ENCODE measurements at regions not wholly inside any gene's neighbourhood (a gene's known extent, or its start where the extent isn't known, plus 50 kb on each side); places are given as distances from the start of the nearest gene placed in this dataset.

DNA sequence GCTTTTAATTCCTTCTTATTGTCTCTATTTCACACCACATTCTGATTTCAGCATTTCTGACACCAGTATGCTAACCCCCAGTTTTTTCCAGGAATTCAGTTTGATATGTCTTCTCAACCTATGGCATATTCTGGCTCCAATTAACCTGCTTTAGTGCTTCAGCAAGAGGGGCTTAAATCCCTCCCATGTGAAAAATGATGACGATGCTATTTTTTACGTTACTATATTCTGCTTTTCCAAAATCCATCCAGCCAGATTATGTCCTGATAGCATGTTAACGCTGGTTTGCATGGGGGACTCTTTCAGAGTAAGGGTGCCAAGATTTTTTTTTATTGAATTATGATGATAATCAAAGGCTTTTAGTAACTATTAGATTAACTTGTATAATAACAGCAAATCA lies 163.3 kb upstream of the ADAMTS5 start:
- no peaks in the 10 kb centered on the region for H3K36me3 ChIP-seq (ENCODE audit: control insufficient read depth in 3 of 3, insufficient read depth in 3 of 3, low read length in 3 of 3)
- H3K9me3 ChIP-seq (ENCODE audit: control insufficient read depth in 3 of 3, low read length in 3 of 3): no peaks in the 10 kb centered on the region
- no peak overlapping the region for H3K9ac ChIP-seq (ENCODE audit: low read depth in 1 of 3, low read length in 3 of 3)
- H3K27ac ChIP-seq (ENCODE audit: low read depth, low read length): no peak overlapping the region
- no peaks in the 10 kb centered on the region for H3K4me1 ChIP-seq (ENCODE audit: control insufficient read depth in 3 of 3, insufficient read depth in 3 of 3, low read length in 3 of 3)
- no peaks in the 10 kb centered on the region for H3K27me3 ChIP-seq (ENCODE audit: control insufficient read depth in 3 of 3, insufficient read depth in 3 of 3, low read length in 3 of 3)
- H3K4me3 ChIP-seq (ENCODE audit: low read length in 3 of 3): no peak overlapping the region

DNA sequence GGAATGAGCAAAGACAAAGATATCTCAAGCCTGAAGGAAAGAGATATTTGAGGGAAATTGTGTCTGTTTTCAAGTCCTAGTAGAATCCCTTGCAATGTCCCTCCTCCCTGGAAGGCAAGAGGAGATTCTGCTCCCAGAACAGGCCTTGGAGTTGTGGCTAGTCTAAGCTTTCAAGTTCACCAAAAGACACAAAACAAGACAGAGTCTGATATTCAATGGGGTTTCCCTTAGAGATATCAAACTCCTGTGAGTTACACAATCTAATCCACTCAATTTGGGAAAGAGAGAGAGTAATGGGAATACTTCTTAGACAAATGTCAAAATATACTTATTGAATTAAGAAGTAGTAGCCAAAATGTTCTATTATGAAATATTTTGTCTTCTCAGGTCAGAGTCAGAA lies 162.8 kb upstream of the ADAMTS5 start:
- H3K4me3 ChIP-seq (ENCODE audit: low read length in 3 of 3): no peak overlapping the region
- no peaks in the 10 kb centered on the region for H3K4me1 ChIP-seq (ENCODE audit: control insufficient read depth in 3 of 3, insufficient read depth in 3 of 3, low read length in 3 of 3)
- H3K9me3 ChIP-seq (ENCODE audit: control insufficient read depth in 3 of 3, low read length in 3 of 3): no peaks in the 10 kb centered on the region

GRCh38 chr21:27129215-27129614 lies 162.3 kb upstream of the ADAMTS5 start:
- H3K27ac ChIP-seq (ENCODE audit: low read depth, low read length): no peak overlapping the region
- no peak overlapping the region for H3K4me3 ChIP-seq (ENCODE audit: low read length in 3 of 3)
- no peaks in the 10 kb centered on the region for H3K9me3 ChIP-seq (ENCODE audit: control insufficient read depth in 3 of 3, low read length in 3 of 3)
- H3K9ac ChIP-seq (ENCODE audit: low read depth in 1 of 3, low read length in 3 of 3): no peak overlapping the region
- H3K27me3 ChIP-seq (ENCODE audit: control insufficient read depth in 3 of 3, insufficient read depth in 3 of 3, low read length in 3 of 3): no peaks in the 10 kb centered on the region
- H3K4me1 ChIP-seq (ENCODE audit: control insufficient read depth in 3 of 3, insufficient read depth in 3 of 3, low read length in 3 of 3): no peaks in the 10 kb centered on the region
- H3K36me3 ChIP-seq (ENCODE audit: control insufficient read depth in 3 of 3, insufficient read depth in 3 of 3, low read length in 3 of 3): no peaks in the 10 kb centered on the region

More for the DNA sequence above, 162.8 kb upstream of the ADAMTS5 start:
- Histone ChIP-seq H3K9ac (ENCODE audit: low read depth in 1 of 3, low read length in 3 of 3) (no peak overlapping the region), H3K27ac (ENCODE audit: low read depth, low read length) (no peak overlapping the region), H3K27me3 (ENCODE audit: control insufficient read depth in 3 of 3, insufficient read depth in 3 of 3, low read length in 3 of 3) (no peaks in the 10 kb centered on the region), H3K36me3 (ENCODE audit: control insufficient read depth in 3 of 3, insufficient read depth in 3 of 3, low read length in 3 of 3) (no peaks in the 10 kb centered on the region)

- Histone ChIP-seq H3K36me3 (ENCODE audit: control insufficient read depth in 3 of 3, insufficient read depth in 3 of 3, low read length in 3 of 3) (no peaks in the 10 kb centered on the region), H3K27ac (ENCODE audit: low read depth, low read length) (no peak overlapping the region), H3K4me1 (ENCODE audit: control insufficient read depth in 3 of 3, insufficient read depth in 3 of 3, low read length in 3 of 3) (no peaks in the 10 kb centered on the region), H3K9me3 (ENCODE audit: control insufficient read depth in 3 of 3, low read length in 3 of 3) (no peaks in the 10 kb centered on the region), H3K4me3 (ENCODE audit: low read length in 3 of 3) (no peak overlapping the region), H3K27me3 (ENCODE audit: control insufficient read depth in 3 of 3, insufficient read depth in 3 of 3, low read length in 3 of 3) (no peaks in the 10 kb centered on the region), H3K9ac (ENCODE audit: low read depth in 1 of 3, low read length in 3 of 3) (no peak overlapping the region)
Observed at GRCh38 chr21:27126140-27126539, 159.3 kb upstream of the ADAMTS5 start.

GRCh38 chr21:27122686-27123085 lies 155.8 kb upstream of the ADAMTS5 start:
- Histone ChIP-seq H3K27me3 (ENCODE audit: control insufficient read depth in 3 of 3, insufficient read depth in 3 of 3, low read length in 3 of 3) (no peaks in the 10 kb centered on the region), H3K9me3 (ENCODE audit: control insufficient read depth in 3 of 3, low read length in 3 of 3) (no peaks in the 10 kb centered on the region), H3K4me3 (ENCODE audit: low read length in 3 of 3) (no peak overlapping the region), H3K9ac (ENCODE audit: low read depth in 1 of 3, low read length in 3 of 3) (no peak overlapping the region), H3K36me3 (ENCODE audit: control insufficient read depth in 3 of 3, insufficient read depth in 3 of 3, low read length in 3 of 3) (no peaks in the 10 kb centered on the region), H3K4me1 (ENCODE audit: control insufficient read depth in 3 of 3, insufficient read depth in 3 of 3, low read length in 3 of 3) (no peaks in the 10 kb centered on the region), H3K27ac (ENCODE audit: low read depth, low read length) (no peak overlapping the region)

GRCh38 chr21:27114111-27114510 lies 147.2 kb upstream of the ADAMTS5 start:
- no peaks in the 10 kb centered on the region for H3K4me1 ChIP-seq (ENCODE audit: control insufficient read depth in 3 of 3, insufficient read depth in 3 of 3, low read length in 3 of 3)
- H3K4me3 ChIP-seq (ENCODE audit: low read length in 3 of 3): no peak overlapping the region
- H3K36me3 ChIP-seq (ENCODE audit: control insufficient read depth in 3 of 3, insufficient read depth in 3 of 3, low read length in 3 of 3): no peaks in the 10 kb centered on the region
- no peak overlapping the region for H3K9ac ChIP-seq (ENCODE audit: low read depth in 1 of 3, low read length in 3 of 3)
- H3K27ac ChIP-seq (ENCODE audit: low read depth, low read length): no peak overlapping the region
- no peaks in the 10 kb centered on the region for H3K27me3 ChIP-seq (ENCODE audit: control insufficient read depth in 3 of 3, insufficient read depth in 3 of 3, low read length in 3 of 3)
- H3K9me3 ChIP-seq (ENCODE audit: control insufficient read depth in 3 of 3, low read length in 3 of 3): no peaks in the 10 kb centered on the region

- H3K4me1 ChIP-seq (ENCODE audit: control insufficient read depth in 3 of 3, insufficient read depth in 3 of 3, low read length in 3 of 3): no peaks in the 10 kb centered on the region
- H3K9me3 ChIP-seq (ENCODE audit: control insufficient read depth in 3 of 3, low read length in 3 of 3): no peaks in the 10 kb centered on the region
- H3K27me3 ChIP-seq (ENCODE audit: control insufficient read depth in 3 of 3, insufficient read depth in 3 of 3, low read length in 3 of 3): no peaks in the 10 kb centered on the region
- no peaks in the 10 kb centered on the region for H3K36me3 ChIP-seq (ENCODE audit: control insufficient read depth in 3 of 3, insufficient read depth in 3 of 3, low read length in 3 of 3)
- no peak overlapping the region for H3K9ac ChIP-seq (ENCODE audit: low read depth in 1 of 3, low read length in 3 of 3)
- H3K27ac ChIP-seq (ENCODE audit: low read depth, low read length): no peak overlapping the region
- H3K4me3 ChIP-seq (ENCODE audit: low read length in 3 of 3): no peak overlapping the region
Observed at GRCh38 chr21:27112186-27112585, 145.3 kb upstream of the ADAMTS5 start.

DNA sequence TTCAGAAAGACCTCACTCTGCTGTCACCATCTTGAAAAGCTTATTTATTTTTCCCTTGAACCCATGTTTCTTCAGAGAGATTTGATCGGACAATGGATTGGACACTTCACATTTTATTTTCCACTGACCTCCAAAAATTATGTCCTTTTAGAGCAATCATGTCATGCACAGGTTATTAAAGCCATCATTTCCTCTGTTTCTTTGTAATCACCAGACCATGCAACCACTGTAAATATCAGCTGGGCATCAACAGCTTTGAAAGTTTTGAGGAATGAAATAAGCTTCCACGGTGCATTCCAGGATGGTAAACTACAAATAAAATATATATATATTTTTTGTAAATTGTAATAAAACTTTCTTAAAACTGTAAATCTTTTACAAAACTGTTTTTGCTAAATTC lies 144.1 kb upstream of the ADAMTS5 start:
- H3K27ac ChIP-seq (ENCODE audit: low read depth, low read length): no peak overlapping the region
- H3K4me1 ChIP-seq (ENCODE audit: control insufficient read depth in 3 of 3, insufficient read depth in 3 of 3, low read length in 3 of 3): no peaks in the 10 kb centered on the region
- H3K9me3 ChIP-seq (ENCODE audit: control insufficient read depth in 3 of 3, low read length in 3 of 3): no peaks in the 10 kb centered on the region
- no peak overlapping the region for H3K4me3 ChIP-seq (ENCODE audit: low read length in 3 of 3)
- H3K9ac ChIP-seq (ENCODE audit: low read depth in 1 of 3, low read length in 3 of 3): no peak overlapping the region
- no peaks in the 10 kb centered on the region for H3K27me3 ChIP-seq (ENCODE audit: control insufficient read depth in 3 of 3, insufficient read depth in 3 of 3, low read length in 3 of 3)
- H3K36me3 ChIP-seq (ENCODE audit: control insufficient read depth in 3 of 3, insufficient read depth in 3 of 3, low read length in 3 of 3): no peaks in the 10 kb centered on the region

- H3K27me3 ChIP-seq (ENCODE audit: control insufficient read depth in 3 of 3, insufficient read depth in 3 of 3, low read length in 3 of 3): no peaks in the 10 kb centered on the region
- H3K27ac ChIP-seq (ENCODE audit: low read depth, low read length): no peak overlapping the region
- H3K36me3 ChIP-seq (ENCODE audit: control insufficient read depth in 3 of 3, insufficient read depth in 3 of 3, low read length in 3 of 3): no peaks in the 10 kb centered on the region
- no peaks in the 10 kb centered on the region for H3K9me3 ChIP-seq (ENCODE audit: control insufficient read depth in 3 of 3, low read length in 3 of 3)
- H3K4me1 ChIP-seq (ENCODE audit: control insufficient read depth in 3 of 3, insufficient read depth in 3 of 3, low read length in 3 of 3): peaks cover 0 to 8% (median 8%) of the 10 kb centered on the region in 3 donors
- H3K4me3 ChIP-seq (ENCODE audit: low read length in 3 of 3): no peak overlapping the region
- no peak overlapping the region for H3K9ac ChIP-seq (ENCODE audit: low read depth in 1 of 3, low read length in 3 of 3)
Observed at GRCh38 chr21:27108701-27109100, 141.8 kb upstream of the ADAMTS5 start.

GRCh38 chr21:27108228-27108627 lies 141.3 kb upstream of the ADAMTS5 start:
- H3K27ac ChIP-seq (ENCODE audit: low read depth, low read length): no peak overlapping the region
- H3K9ac ChIP-seq (ENCODE audit: low read depth in 1 of 3, low read length in 3 of 3): no peak overlapping the region
- no peaks in the 10 kb centered on the region for H3K36me3 ChIP-seq (ENCODE audit: control insufficient read depth in 3 of 3, insufficient read depth in 3 of 3, low read length in 3 of 3)
- H3K9me3 ChIP-seq (ENCODE audit: control insufficient read depth in 3 of 3, low read length in 3 of 3): no peaks in the 10 kb centered on the region
- no peak overlapping the region for H3K4me3 ChIP-seq (ENCODE audit: low read length in 3 of 3)
- H3K4me1 ChIP-seq (ENCODE audit: control insufficient read depth in 3 of 3, insufficient read depth in 3 of 3, low read length in 3 of 3): peaks cover 0 to 8% (median 8%) of the 10 kb centered on the region in 3 donors
- no peaks in the 10 kb centered on the region for H3K27me3 ChIP-seq (ENCODE audit: control insufficient read depth in 3 of 3, insufficient read depth in 3 of 3, low read length in 3 of 3)

Data from skeletal muscle tissue (tissue), 3 donors.